Progenitor cell of endocrine pancreas (in vitro differentiated cells): ENCODE measurements at regions not wholly inside any gene's neighbourhood (a gene's known extent, or its start where the extent isn't known, plus 50 kb on each side); places are given as distances from the start of the nearest gene placed in this dataset.

Experiments
- DNase-seq: peaks from one replicate; pipeline ENCODE4 v3.0.0; 2021; ENCODE audit warnings: low spot score; ENCODE audit not compliant: unreplicated experiment
- H3K27ac Mint-ChIP-seq: 2 replicates; pipeline ENCODE4 v1.8.0; 2021; ENCODE audit warnings: mild to moderate bottlenecking, moderate library complexity, mixed read lengths
- H3K27me3 Mint-ChIP-seq: 2 replicates; pipeline ENCODE4 v1.8.0; 2021; ENCODE audit warnings: mixed read lengths
- H3K36me3 Mint-ChIP-seq: 2 replicates; pipeline ENCODE4 v1.8.0; 2022; ENCODE audit warnings: mixed read lengths; ENCODE audit not compliant: insufficient read depth
- H3K4me1 Mint-ChIP-seq: 2 replicates; pipeline ENCODE4 v1.8.0; 2021; ENCODE audit warnings: low read depth, mixed read lengths
- H3K4me3 Mint-ChIP-seq: 2 replicates; pipeline ENCODE4 v1.8.0; 2021; ENCODE audit warnings: low read depth, mild to moderate bottlenecking, moderate library complexity, mixed read lengths
- H3K9me3 Mint-ChIP-seq: 2 replicates; pipeline ENCODE4 v1.8.0; 2021; ENCODE audit warnings: low read depth, mixed read lengths
- CTCF ChIP-seq: fragments of 200-600 bp; sonication (generic); IDR thresholded peaks from one replicate; pipeline ENCODE4 v1.5.0; 2021; ENCODE audit warnings: antibody characterized with exemption, mild to moderate bottlenecking; ENCODE audit not compliant: unreplicated experiment

GRCh38 chr1:244316986-244317655 is 134.6 kb downstream of the ADSS2 start:
- Mint-ChIP-seq H3K4me1 (no peaks in the 10 kb centered on the region), H3K36me3 (no peaks in the 10 kb centered on the region), H3K4me3 (no peak overlapping the region), H3K9me3 (no peaks in the 10 kb centered on the region), H3K27ac (no peak overlapping the region), H3K27me3 (no peaks in the 10 kb centered on the region)
- TF ChIP-seq CTCF: no peak
- DNase-seq: no peak

DNA sequence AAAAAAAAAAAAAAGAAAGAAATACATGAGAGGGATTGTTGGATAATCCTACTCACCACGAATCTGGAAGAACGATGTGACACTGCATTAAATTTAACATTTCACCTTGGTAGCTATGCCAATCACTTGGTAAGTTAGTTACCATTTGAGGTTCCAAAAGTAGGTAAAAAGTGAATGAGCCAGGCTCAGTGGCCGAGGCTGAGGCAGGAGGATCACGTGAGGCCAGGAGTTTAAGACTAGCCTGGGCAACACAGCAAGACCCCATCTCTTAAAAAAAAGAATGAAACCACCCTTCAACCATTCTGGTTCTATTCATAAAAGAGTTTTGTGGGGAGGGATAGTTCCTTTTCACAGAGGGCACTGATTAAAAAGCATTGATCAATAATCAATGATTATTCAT is 133.6 kb downstream of the ADSS2 start:
- Mint-ChIP-seq H3K36me3 (no peaks in the 10 kb centered on the region), H3K27ac (no peak overlapping the region), H3K9me3 (no peaks in the 10 kb centered on the region), H3K4me1 (peaks cover 4% of the 10 kb centered on the region), H3K27me3 (no peaks in the 10 kb centered on the region), H3K4me3 (no peak overlapping the region)
- no peak for TF ChIP-seq CTCF
- DNase-seq: no peak

- DNase-seq: no peak
- no peak overlapping the region for H3K4me3 Mint-ChIP-seq
- H3K9me3 Mint-ChIP-seq: no peaks in the 10 kb centered on the region
- no peaks in the 10 kb centered on the region for H3K27me3 Mint-ChIP-seq
- no peaks in the 10 kb centered on the region for H3K36me3 Mint-ChIP-seq
- H3K27ac Mint-ChIP-seq: no peak overlapping the region
- peaks cover 4% of the 10 kb centered on the region for H3K4me1 Mint-ChIP-seq
- TF ChIP-seq CTCF: no peak
Measured at GRCh38 chr1:244318512-244318911, 133.2 kb downstream of the ADSS2 start.

DNA sequence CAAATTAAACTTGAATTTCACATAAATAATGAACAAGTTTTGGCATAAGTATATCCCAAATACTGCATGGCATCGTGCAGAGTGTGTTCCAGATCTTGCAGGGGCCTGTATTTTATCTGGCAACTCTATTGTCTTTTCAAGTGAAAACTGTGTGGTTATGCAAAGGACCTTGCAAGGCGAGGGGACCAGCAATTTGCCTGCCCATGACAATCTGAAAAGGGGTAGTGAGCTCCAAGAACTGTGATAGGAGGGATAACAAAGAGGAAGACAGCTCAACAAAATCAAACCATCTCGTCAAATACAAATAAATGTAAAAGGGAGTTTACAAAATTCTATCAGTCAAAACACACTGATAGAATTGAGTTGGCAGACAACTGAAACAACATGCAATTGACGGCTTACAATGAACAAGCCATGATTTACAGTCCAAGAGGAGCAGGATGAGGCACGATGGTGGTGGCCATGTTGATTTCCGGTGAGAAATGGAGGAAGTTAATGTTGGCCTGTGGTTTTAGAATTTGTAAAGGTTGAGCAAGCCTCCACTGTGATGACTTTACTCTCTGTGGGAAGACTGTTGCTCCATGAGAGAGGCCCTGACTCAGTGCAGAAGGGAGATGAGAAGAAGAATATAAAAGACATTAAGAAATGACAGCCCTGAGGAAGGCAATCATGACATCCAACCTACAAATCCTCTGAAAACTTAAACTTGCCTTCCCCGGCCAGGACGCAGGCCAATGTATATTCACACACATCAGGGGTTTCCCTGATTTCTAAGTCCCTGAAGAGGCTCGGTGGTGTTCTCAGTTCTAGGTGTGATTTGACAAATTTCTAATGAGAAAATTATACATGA is 132.2 kb downstream of the ADSS2 start:
- no peak overlapping the region for H3K4me3 Mint-ChIP-seq
- no peak overlapping the region for H3K27ac Mint-ChIP-seq
- no peaks in the 10 kb centered on the region for H3K9me3 Mint-ChIP-seq
- no peak for TF ChIP-seq CTCF
- H3K4me1 Mint-ChIP-seq: peaks cover 4% of the 10 kb centered on the region
- no peaks in the 10 kb centered on the region for H3K36me3 Mint-ChIP-seq
- no peaks in the 10 kb centered on the region for H3K27me3 Mint-ChIP-seq
- no peak for DNase-seq

- Mint-ChIP-seq H3K36me3 (no peaks in the 10 kb centered on the region), H3K27me3 (no peaks in the 10 kb centered on the region), H3K9me3 (no peaks in the 10 kb centered on the region), H3K4me3 (no peak overlapping the region), H3K27ac (no peak overlapping the region), H3K4me1 (peaks cover 8% of the 10 kb centered on the region)
- no peak for DNase-seq
- no peak for TF ChIP-seq CTCF
Measured at GRCh38 chr1:244322181-244322580, 129.5 kb downstream of the ADSS2 start.
